DMS53 treated with DMSO at 0.1 percent for 48 hours (cell line): ENCODE measurements at regions not wholly inside any gene's neighbourhood (a gene's known extent, or its start where the extent isn't known, plus 50 kb on each side); places are given as distances from the start of the nearest gene placed in this dataset.

Experiments used
- DNase-seq: peaks from one replicate; lab custom pipeline; 2025; ENCODE audit not compliant: unreplicated experiment; lab: John Stamatoyannopoulos, UW

DNA sequence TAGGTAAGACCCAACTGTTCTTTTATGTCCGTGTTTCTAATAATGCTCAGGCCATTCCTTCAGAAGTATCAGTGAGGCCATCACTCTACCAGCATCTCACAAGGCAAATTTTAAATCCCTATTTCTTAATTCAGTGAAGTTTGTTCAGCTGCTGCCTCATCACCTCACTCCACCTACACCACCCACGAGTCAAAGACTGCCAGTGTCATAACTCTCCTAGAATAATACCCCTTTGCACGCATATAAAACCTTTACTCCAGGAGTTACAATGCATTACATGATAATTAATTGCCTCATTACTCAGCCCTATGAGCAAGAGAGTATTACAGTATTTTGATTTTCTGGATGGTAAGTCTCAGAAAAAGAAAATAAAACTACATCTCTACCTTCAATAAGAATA is 793.6 kb downstream of the TFAP2A start:
- no peak for DNase-seq

DNA sequence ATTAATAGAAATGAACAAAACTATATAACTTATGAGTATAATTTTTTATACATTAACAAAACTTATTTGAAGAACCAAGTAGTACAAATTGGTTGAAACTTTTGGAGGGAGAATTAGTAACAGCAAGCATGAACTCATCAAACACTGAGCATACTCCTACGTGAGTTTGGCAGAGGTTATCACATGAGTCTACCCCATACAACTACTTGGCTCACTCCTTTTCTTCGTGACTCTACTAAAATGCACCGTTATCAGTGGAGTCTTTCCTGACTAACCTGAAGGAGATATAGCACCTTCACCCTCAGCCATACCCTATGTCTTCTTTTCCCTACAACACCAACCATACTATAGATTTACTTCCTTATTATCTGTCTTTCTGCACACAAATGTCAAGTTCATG is 794.2 kb downstream of the TFAP2A start:
- DNase-seq: no peak

DNA sequence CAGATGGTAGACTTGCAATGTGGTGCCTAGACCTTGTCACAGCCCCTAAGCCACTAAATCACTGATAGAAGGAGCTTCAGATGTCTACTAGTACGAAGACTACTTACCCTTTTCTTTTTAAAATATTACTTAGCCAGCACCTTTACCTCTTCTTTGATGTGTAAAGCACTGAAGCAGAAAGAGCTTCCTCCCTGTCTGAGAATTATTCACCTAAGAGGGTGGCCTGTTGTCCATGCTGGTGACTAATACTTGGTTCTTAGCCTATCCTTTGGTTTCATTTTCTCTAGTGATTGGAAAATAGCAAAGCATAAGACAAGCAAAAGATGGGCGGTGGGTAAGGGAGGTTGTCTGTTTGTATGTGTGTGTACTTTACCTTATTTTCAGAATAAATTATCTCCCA is 794.6 kb downstream of the TFAP2A start:
- DNase-seq: no peak

DNA sequence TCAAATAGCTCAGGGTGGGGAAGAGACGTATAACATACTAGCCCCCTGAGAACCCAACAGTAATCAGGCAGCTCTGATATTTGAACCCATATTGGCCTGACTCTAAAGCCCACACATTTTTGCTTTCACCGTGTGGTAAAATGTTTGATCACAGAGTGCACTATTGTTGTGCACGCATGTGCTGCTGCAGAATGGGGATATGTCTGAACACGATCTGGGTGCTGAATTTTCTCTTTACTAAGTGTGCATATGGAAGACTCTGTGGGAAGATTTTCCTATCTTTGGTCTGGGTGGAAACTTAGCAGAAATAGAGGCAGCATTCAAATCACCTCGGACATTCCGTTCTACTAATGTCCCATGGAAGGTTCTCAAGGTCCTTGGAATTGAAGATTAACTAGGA is 800.1 kb downstream of the TFAP2A start:
- DNase-seq: no peak

DNA sequence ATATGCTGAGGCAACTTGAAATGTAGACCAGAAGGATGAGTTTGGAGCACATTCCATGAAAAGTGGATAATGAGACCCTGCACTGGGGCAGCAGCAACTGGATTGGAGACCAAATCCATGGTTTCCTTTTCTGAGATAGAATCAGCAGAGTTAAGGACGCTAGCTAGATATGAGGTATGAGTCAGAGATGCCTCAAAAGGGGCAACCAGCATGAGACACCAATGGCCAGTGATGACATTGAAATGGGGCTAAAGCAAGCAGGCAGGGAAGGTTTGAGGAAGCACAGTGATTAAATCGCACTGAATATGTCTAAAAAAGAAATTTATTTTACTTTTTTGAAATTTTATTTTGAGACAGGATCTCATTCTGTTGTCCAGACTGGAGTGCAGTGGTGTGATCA is 802.4 kb downstream of the TFAP2A start:
- DNase-seq: no peak

DNA sequence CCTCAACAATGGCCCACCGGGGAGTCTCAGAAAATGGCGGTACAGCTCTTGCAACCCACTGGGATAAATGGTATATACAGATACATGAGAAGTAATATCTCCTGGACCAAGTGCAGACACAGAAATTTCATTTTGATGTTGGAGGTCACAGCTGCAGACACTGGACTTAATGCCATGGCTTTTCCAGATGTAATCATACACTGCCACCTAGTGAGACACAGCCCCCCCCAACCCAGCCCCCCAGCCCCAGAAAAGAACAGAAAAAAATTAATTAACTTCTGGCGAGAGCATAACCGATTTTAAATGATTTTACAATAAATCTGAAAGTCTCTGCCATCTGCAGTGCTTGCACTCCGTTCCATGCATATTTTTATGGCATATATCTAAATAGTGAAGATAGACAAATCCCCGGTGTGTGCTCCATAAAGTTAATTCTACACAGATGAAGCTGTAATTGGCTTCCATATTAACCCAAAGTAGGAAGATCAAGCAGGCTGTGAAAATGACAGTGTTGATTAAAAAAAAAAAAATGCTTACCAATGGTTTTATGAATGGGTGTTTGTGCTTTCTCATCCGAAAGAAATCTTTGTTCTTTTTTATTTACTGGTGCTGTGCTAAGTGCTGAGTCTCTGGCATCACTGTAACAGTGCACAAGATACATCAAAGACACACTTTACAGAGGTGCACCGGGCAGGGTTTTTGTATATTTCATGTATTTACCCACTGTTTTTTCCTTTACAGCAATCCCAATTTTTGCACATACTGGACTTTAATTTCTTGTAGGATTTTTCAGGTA is 804.1 kb downstream of the TFAP2A start:
- DNase-seq: no peak

DNA sequence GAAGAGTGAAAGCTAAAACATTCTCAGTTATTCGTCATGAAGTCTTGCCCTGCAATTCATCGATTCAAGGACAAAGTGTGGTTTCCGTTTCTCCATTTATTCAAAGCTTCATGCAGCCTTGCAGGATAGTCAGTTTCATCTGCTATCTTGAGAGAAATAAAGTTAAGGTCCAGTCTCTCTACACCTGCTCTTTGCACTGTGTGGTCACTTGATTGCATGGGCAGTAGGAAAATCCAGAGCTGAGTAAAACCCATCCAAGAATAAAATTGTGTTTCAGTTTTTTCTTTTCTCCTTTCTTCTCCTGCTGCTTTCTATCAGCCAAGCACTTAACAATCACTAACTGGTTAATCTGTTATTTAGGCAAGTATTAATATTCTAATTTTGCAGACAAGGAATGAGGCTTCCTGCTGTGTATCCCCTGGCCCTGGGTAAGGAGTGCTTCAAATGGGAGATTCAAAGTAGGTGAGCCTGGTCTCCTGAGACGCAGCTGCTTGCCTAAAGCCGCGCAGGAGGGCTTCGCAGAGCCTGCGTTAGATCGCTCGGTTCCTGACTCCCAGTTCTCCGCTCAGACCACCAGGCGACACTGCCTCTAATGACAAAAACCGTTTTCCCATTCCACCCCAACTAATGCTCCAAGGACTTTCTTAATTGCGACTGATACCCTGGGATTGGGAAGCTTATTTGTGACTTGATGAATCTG is 808.3 kb downstream of the TFAP2A start:
- no peak for DNase-seq

DNA sequence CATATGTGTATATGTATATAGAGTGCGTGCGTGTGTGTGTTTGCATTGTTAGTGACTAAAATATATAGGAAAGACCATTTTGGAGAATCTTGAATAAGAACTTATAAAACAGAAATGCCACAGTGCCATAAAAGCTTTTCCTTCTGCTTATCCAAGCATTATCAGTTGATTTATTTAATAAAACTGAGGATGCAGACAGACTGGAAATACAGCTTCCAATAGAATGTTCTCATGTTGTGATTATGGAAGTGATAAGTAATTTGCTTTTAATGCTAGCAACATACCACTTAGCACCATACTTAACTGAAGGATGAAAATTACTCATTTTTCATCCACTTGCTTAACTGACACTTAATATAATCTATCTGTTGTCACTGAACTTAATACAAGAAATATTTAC is 820.1 kb downstream of the TFAP2A start:
- no peak for DNase-seq

DNA sequence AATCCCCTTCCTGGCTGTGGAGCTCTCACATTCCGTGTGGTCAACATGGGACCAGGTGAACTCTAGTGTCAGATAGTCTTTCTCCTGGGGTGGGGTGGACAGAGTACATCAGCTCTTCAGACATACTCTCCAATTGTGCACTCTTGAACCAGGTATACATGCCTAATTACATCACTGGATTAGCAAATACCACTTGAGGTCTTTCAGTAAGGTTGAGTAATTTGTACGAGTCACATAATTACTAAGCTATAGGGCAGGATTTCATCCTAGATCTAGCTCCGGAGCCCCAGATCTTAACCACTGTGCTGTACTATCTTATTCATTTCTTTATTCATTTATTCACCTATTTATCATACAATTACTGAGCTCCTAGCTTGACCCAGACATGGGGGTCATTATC is 821.3 kb downstream of the TFAP2A start:
- DNase-seq: no peak

DNA sequence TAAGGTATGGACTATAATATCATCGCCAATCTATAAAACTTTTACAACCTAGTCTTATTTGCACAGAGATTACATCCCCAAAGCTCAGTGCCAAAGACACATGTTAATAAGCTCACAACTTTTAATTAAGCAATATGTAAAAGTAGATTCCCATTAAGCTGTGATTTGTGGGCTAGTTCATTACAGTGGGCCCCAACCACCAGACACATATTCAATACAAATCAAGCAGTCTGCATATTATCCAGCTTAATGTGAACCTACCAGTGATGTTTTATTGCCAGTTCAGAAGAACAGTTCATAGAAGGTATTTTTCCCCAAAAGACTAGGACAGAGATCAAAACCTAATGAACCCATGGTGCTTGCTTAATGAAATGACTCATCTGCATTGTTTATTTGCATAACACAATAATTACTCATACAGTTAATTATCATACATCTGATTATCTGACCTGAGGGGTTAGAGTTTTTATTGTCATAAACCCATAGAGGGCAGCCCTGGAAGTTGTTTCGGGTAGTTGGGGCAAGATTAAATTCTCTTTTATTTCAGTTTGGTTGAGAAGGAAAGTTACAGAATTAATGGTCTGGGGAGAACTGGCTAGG is 831.0 kb downstream of the TFAP2A start:
- DNase-seq: no peak

DNA sequence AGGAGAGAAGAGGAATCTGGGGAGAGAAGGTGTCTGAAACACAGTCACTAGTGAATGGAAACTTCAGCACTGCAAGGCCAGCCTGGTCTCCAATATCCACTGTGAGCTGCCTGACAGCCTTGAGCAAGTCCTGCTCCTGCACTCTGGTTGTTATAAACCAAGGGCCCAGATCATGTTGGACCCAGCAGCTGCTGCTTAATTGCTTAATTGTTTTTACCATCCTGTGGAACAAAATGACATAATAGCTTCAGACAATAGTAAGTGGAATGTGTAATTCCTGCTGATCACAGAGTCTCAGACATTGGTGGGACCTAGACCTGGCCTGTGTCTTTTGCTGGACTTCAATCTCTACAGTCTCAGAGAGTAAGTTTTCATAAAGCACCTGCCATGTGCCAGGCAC is 833.7 kb downstream of the TFAP2A start:
- DNase-seq: no peak

DNA sequence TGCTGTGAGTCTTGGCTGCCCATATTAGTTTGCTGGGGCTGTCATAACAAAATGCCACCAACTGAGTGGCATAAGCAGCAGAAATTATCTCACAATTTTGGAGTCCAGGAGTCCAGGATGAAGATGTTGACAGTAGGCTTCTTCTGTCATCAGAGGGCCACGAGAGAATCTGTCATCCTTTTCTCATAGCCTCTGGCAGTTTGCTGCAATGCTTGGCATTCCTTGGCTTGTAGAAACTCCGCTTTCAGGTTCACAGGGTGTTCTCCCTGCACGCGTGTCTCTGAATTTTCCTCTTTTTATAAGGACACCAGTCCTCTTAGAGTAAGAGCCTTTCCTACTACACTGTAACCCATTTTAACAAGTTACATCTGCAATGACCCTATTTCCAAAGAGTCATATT is 838.4 kb downstream of the TFAP2A start:
- DNase-seq: no peak

DNA sequence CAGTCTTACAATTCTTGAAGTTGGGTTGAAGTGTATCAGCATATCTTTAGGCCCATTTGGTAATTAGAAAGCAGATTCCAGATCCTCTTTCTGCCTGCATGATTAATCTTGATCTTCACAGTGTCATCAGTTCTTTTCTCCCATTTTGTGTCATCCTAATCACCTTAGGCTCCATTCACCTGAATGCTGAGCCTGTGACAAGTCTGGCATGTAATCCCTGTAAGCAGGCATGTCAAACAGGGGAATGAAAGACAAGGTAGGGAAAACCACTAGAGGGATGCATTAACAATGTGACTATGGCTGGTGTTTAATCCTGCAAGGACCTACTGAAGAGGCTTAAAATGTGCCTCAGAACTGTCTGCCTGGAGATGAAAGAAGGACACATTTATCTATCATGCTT is 848.8 kb downstream of the TFAP2A start:
- no peak for DNase-seq

DNA sequence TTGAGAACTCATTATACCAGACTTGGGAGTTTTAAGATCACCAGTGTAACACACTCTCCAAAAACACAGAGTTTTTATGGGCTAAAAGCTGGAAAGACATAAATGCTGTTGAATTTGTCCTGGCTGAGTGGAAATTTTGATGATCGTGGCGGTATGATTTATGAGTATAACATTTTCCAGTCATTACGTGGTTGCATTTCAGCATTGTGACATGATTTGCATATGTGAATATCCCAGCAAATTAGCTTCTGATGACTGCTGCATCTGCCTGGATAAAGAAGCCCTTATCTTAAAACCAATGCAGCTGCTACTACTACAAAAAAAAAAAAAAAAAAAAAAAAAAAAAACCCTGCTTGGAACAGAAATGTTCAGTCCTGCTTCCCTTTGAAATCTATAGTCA is 850.9 kb downstream of the TFAP2A start:
- DNase-seq: no peak

DNA sequence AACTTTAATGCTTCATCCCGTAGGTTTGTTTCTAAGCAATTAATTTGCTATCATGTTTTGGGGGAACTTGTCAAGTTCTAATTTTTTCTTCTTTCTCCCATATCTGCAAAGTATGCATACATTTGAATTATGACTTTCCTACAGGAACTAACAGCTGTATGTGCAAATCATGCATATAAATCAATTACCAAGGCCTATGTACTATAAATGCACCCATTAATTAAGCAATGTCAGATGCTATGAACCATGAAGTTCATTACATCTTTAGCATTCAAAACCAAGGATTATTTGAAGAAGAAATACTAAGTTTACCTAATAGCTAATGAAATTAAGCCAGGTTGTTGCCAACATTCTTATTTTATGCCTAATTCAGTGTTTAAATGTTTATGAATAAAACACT is 851.3 kb downstream of the TFAP2A start:
- no peak for DNase-seq

DNA sequence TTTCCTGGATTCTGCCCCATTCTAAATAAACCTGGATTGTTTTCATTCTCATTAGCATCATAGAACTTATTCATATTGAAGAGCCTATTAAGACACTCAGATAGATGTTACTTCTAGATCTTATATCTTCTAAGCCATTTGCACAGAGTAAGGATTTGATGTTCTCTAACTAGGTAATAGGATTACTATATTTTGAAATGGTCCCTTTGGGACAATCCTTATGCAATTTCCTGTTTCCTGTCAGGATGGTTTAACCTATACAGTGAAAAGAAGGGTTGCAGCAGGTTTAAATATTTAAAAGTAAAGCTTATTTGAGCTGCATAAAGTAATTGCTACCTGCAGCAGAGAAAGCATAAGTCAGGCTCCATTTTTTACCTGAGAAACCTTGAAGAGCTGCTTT is 860.1 kb downstream of the TFAP2A start:
- no peak for DNase-seq

DNA sequence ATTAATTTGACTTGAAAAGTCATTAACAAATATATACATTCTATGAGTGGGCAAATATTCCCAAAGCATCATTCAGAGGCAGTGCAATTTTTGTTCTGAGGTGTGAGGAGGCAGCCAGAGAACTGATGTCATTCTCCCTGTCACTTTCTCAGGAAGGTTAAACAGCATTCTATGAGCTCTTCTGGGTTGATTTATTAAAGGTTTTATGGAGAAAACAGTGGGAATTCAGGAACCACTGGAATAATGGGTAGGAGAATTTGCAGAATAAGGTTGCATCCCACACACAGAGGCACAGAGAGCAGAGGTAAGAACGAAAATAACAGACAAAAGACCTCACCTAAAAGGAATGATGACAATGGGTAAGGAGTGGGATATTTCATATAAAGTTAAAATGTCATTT is 860.6 kb downstream of the TFAP2A start:
- no peak for DNase-seq

DNA sequence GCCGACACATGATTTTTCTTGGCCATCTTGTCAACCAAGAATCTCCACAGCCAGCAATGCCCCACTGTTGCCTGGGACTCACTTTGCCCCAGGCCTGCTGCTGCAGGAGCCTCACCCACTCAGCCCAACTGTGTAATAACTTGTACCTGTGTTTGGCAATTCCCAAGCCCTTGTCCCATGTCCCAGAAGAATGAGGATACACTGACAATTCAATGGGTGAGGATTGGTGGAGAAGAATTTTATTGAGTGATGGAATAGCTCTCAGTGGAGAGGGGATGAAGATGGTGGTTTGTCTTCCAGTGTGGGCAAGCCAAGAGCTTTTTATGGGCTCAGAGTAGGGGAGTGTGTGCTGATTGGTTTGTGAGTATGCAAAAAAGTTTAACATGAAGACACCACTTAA is 861.9 kb downstream of the TFAP2A start:
- no peak for DNase-seq

DNA sequence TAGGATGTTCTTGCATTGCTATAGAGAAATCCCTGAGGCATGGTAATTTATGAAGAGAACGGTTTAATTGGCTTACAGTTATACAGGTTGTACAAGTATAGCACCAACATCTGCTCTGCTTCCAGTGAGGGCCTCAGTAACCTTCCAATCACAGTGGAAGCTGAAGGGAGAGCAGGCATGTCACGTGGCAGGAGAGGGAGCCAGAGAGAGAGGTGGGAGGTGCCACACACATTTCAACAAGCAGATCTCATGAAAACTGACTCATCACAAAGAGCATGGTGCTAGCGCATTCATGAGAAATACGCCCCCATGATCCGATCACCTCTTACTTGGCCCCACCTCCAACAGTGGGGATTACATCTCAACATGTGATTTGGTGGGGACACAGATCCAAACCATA is 871.2 kb downstream of the TFAP2A start:
- no peak for DNase-seq

DNA sequence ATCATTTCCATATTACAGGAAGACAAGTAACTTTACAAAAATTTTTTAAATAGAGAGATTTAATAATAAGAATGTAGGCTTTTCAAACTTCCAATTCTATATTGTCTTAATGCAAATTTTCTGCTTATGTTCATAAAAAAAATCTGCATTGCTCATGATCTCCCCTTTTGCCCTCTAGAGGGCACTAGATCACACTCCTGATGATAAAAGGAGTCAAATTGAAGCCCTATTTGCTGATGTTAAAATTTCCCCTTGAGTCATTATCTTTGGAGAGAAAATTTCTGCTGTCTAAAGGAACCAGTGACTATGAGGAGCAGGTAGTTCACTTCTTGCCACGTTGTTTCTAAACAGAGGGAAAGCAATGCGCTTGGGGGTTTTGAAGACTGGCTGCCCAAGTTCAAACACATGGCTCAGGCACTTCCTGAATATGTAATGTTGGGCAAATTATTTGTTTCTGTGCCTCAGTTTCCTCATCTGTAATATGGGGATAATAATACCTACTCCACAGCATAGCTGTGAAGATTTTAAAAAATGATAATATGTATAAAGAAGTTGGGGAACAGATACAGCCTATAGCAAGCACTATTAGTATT is 874.2 kb downstream of the TFAP2A start:
- DNase-seq: peak; percentile 20

DNA sequence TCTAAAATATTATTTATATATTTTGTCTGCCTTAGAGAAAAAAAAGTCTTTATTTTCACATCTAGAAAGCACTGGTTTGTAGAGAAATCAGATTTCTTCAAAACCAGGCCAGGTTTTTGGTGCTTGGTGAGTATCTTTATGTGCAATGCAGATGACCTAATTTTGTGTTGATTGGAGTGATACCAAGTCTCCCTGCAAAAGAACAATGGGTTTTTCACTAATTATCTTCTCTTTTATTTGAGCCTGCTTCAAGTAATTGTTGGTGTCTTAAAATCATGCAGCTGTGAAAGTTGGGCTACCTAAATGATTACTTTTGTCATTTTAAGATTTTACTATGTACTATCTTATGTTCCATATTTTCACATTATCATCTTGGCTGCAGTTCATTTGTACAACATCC is 874.7 kb downstream of the TFAP2A start:
- DNase-seq: no peak

DNA sequence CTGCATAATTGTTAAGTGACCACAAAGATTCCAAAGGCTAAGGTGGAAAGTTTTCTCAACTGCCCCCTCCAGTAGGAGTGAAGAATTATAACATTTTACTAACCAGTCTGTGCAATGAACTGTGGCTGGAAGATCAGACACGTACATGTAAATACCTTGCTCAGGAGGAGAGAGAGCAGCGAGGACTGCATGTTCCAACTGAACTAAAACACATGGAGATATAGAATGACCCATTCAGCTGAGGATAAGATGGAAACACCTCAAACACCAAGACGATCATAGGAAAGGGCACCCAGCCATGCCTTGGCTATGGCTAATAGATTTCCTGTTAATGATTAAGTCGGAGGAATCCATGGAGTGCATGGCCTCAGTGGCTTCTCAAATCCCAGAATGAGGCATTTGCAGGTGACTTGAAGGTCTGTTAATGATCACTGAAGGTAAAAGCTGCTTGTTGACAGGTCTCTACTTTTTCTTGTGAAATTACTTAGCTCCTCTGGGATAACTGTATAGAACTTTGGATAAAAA is 875.6 kb downstream of the TFAP2A start:
- no peak for DNase-seq
